Testis (tissue), 2 donors: ENCODE measurements at regions not wholly inside any gene's neighbourhood (a gene's known extent, or its start where the extent isn't known, plus 50 kb on each side); places are given as distances from the start of the nearest gene placed in this dataset.

Source experiments
- CTCF ChIP-seq, 3 experiments: fragments of 450-650 bp in 2 of 3; fragments of 200-600 bp in 1 of 3; sonication (generic) in 1 of 3; IDR thresholded peaks; one replicate each; pipeline ENCODE4 v1.5.1; 2016 to 2019; ENCODE audit warnings: antibody characterized with exemption in 3 of 3, mild to moderate bottlenecking in 2 of 3, moderate library complexity in 1 of 3
- POLR2A ChIP-seq: fragments of 450-650 bp; IDR thresholded peaks from one replicate; pipeline ENCODE4 v1.6.1; 2017; ENCODE audit warnings: antibody characterized with exemption, mild to moderate bottlenecking, moderate library complexity

GRCh38 chr7:66542049-66542448, 86.6 kb upstream of the KCTD7 start:
- no peak for TF ChIP-seq CTCF (IDR thresholded peaks at IDR 0.05)
- no peak for TF ChIP-seq POLR2A
